Activated CD8-positive, alpha-beta memory T cell treated with anti-CD3 and anti-CD28 coated beads, Interleukin-2, amount 50 U/mL, for 1 hour (primary cell): ENCODE measurements at regions not wholly inside any gene's neighbourhood (a gene's known extent, or its start where the extent isn't known, plus 50 kb on each side); places are given as distances from the start of the nearest gene placed in this dataset.

Source experiments
- DNase-seq: peaks from one replicate; pipeline ENCODE4 v3.0.0-alpha.2; 2020; ENCODE audit errors: extremely low read depth

GRCh38 chr12:60035835-60036234 is 440.0 kb downstream of the SLC16A7 start:
- DNase-seq: no peak

GRCh38 chr12:60042835-60043234 is 447.0 kb downstream of the SLC16A7 start:
- DNase-seq: no peak

- DNase-seq: no peak
These were observed 447.4 kb downstream of the SLC16A7 start for GRCh38 chr12:60043236-60043635.

GRCh38 chr12:60052483-60052882 is 456.7 kb downstream of the SLC16A7 start:
- DNase-seq: no peak

- no peak for DNase-seq
These were observed 463.4 kb downstream of the SLC16A7 start for GRCh38 chr12:60059180-60059579.

- no peak for DNase-seq
These were observed 470.8 kb downstream of the SLC16A7 start for GRCh38 chr12:60066655-60067054.

- DNase-seq: no peak
These were observed 474.7 kb downstream of the SLC16A7 start for GRCh38 chr12:60070552-60070951.

- no peak for DNase-seq
These were observed 475.9 kb downstream of the SLC16A7 start for GRCh38 chr12:60071759-60072191.

GRCh38 chr12:60072911-60073310 is 477.1 kb downstream of the SLC16A7 start:
- DNase-seq: no peak

- no peak for DNase-seq
These were observed 479.3 kb downstream of the SLC16A7 start for GRCh38 chr12:60075091-60075490.

- DNase-seq: no peak
These were observed 482.2 kb downstream of the SLC16A7 start for GRCh38 chr12:60078026-60078425.

- DNase-seq: no peak
These were observed 497.6 kb downstream of the SLC16A7 start for GRCh38 chr12:60093428-60093827.

GRCh38 chr12:60094436-60094835 is 498.6 kb downstream of the SLC16A7 start:
- no peak for DNase-seq

- no peak for DNase-seq
These were observed 500.9 kb downstream of the SLC16A7 start for GRCh38 chr12:60096727-60097126.

GRCh38 chr12:60100160-60100559 is 504.3 kb downstream of the SLC16A7 start:
- DNase-seq: no peak

GRCh38 chr12:60100852-60101251 is 505.0 kb downstream of the SLC16A7 start:
- DNase-seq: no peak

- DNase-seq: no peak
These were observed 505.9 kb downstream of the SLC16A7 start for GRCh38 chr12:60101715-60102114.

- DNase-seq: no peak
These were observed 510.4 kb downstream of the SLC16A7 start for GRCh38 chr12:60106214-60106613.

GRCh38 chr12:60107992-60108391 is 512.2 kb downstream of the SLC16A7 start:
- DNase-seq: no peak

- no peak for DNase-seq
These were observed 516.2 kb downstream of the SLC16A7 start for GRCh38 chr12:60112063-60112462.

GRCh38 chr12:60112763-60113162 is 516.9 kb downstream of the SLC16A7 start:
- no peak for DNase-seq

- no peak for DNase-seq
These were observed 518.3 kb downstream of the SLC16A7 start for GRCh38 chr12:60114169-60114568.

GRCh38 chr12:60119327-60119726 is 523.5 kb downstream of the SLC16A7 start:
- DNase-seq: no peak

GRCh38 chr12:60120199-60120598 is 524.4 kb downstream of the SLC16A7 start:
- no peak for DNase-seq

- DNase-seq: no peak
These were observed 527.7 kb downstream of the SLC16A7 start for GRCh38 chr12:60123557-60123956.
